ENCODE measurements at regions not wholly inside any gene's neighbourhood (a gene's known extent, or its start where the extent isn't known, plus 50 kb on each side); places are given as distances from the start of the nearest gene placed in this dataset.
"Not testable (repeated sequence)": the region's sequence is repeated elsewhere in the genome, so short reads cannot be mapped to it uniquely, and the experiment has no call there.

DNA sequence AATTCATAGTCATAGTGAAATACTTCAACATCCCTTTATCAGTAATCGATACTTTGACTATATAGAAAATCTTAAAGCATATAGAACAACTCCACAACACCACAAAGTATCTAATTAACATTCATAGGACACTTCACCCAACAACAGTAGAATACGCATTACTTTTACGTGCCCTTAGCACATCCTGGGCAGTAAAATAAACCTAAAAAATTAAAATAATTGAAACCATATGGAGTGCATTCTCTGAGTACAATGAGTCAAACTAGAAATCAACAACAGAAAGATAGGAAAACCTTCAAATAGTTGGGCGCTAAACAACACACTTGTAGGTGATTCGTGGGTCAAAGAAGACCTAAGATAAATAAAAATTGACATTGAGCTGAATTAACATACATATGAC is 442.9 kb downstream of the SUCLG1 start:
- Mint-ChIP-seq H3K27ac (ENCODE audit: low read depth) (no peak overlapping the region), H3K36me3 (ENCODE audit: insufficient read depth) (no peaks in the 10 kb centered on the region), H3K4me3 (no peak overlapping the region), H3K9me3 (no peaks in the 10 kb centered on the region), H3K4me1 (no peaks in the 10 kb centered on the region), H3K27me3 (no peaks in the 10 kb centered on the region)
- no peak for ATAC-seq (replicated peaks; ENCODE audit: extremely low read depth, poor library complexity, severe bottlenecking)
- no peak for DNase-seq (ENCODE audit: low spot score in 2 of 2)

DNA sequence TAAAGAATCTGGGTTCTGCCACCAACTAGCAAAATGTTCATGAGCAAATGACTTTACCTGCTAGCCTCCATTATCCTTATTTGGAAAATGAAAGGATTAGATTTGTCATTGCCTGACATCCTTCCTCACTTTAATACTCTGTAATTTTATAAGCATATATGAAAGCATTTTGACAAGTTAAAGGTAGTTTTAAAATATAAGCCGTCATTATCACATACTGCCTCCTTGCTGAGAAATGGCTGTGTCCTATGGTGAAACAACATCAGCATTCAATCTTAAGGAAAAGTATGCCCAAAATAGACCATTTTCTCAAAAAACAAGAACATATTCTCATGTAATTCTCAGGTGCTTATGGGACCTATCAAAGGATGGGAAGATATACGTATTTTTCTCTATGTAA is 461.2 kb downstream of the SUCLG1 start:
- H3K4me1 Mint-ChIP-seq, result no peaks in the 10 kb centered on the region
- no peaks in the 10 kb centered on the region for H3K36me3 Mint-ChIP-seq (ENCODE audit: insufficient read depth)
- H3K4me3 Mint-ChIP-seq, result no peak overlapping the region
- no peaks in the 10 kb centered on the region for H3K9me3 Mint-ChIP-seq
- no peak overlapping the region for H3K27ac Mint-ChIP-seq (ENCODE audit: low read depth)
- no peak for DNase-seq (ENCODE audit: low spot score in 2 of 2)
- peaks cover 19% of the 10 kb centered on the region for H3K27me3 Mint-ChIP-seq
- ATAC-seq (replicated peaks; ENCODE audit: extremely low read depth, poor library complexity, severe bottlenecking), result no peak

DNA sequence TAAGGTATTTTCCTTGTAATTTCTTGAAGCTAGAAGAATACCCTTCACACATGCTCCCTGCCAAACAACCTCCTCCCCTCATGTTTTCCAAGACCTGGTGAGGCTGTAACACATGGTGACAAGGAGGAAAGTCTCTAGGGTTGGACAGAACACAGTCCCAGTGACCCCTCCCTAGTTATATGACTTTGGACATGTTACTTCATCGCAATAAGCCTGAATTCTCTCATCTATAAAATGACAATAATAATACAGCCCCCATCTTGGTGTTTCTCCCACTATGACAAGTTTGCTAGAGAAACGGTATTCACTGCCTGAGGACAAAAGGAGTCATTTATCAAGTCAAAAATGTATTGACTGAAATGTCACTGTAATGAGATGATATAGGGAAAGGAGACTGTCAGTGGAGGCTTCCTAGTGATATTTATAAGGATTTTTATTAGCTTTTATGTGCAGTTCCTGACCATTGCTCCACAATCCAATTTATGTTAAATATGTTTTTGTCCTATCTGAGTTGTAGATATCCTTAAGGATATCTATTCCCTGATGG is 464.4 kb downstream of the SUCLG1 start:
- H3K27ac Mint-ChIP-seq (ENCODE audit: low read depth), result no peak overlapping the region
- H3K36me3 Mint-ChIP-seq (ENCODE audit: insufficient read depth), result no peaks in the 10 kb centered on the region
- H3K27me3 Mint-ChIP-seq, result peaks cover 6% of the 10 kb centered on the region
- no peaks in the 10 kb centered on the region for H3K4me1 Mint-ChIP-seq
- DNase-seq (ENCODE audit: low spot score in 2 of 2) (no peak), ATAC-seq (replicated peaks; ENCODE audit: extremely low read depth, poor library complexity, severe bottlenecking) (no peak)
- no peaks in the 10 kb centered on the region for H3K9me3 Mint-ChIP-seq
- no peak overlapping the region for H3K4me3 Mint-ChIP-seq

DNA sequence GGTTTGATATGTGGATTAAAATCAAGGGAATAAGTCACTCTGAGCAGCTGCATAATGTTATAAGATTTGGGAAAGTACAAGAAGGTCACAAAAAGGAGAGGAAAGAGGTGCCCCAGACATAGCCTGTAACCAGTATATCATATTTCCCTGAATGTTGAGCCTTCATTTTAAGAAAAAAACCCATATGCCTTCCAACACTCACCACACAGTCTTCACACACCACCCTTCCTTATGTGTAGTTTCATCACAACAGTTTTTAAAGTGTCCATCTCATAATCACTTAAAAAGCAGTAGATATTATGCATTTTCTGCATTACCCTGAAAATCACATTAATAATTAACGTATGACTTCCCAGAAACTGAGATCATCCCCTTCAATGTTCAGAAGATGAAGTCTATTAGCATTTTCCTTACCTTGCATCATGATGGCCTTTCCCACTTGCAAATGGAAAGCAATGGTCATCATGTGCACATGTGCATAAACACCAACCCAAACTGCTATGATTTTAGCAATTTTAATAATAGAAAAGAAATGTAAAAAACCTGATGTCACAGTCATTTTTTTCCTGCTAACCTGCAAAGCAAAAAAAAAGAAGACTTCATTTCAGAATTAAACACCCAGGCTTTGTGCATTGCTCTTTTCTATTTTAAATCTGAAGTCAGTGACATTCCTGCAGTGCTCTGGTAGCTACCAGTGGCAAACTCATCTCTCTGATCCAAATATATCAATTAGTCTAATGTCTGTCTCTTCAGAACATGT is 465.0 kb downstream of the SUCLG1 start:
- Mint-ChIP-seq H3K4me1 (no peaks in the 10 kb centered on the region), H3K4me3 (no peak overlapping the region), H3K27ac (ENCODE audit: low read depth) (no peak overlapping the region), H3K36me3 (ENCODE audit: insufficient read depth) (no peaks in the 10 kb centered on the region), H3K9me3 (no peaks in the 10 kb centered on the region), H3K27me3 (no peaks in the 10 kb centered on the region)
- DNase-seq (ENCODE audit: low spot score in 2 of 2) (no peak), ATAC-seq (replicated peaks; ENCODE audit: extremely low read depth, poor library complexity, severe bottlenecking) (no peak)

DNA sequence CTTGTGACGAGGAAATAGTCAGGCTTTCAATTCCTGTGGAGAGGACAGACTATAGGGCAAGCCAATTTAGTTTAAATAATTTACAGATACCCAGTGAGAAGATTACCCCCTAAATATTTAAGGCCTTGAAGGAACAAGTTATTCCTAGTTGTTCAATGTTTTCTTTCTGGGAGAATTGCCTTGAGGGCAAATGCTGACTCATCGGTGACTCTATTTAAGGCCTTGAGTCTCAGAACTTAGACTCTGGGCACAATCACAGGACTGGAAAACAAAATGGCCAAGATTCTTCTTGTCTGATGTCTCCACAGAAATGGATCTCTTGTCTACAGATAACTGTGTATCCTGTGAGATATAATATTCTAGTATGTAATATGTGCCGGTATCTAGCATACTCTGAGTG is 467.1 kb downstream of the SUCLG1 start:
- no peak for ATAC-seq (replicated peaks; ENCODE audit: extremely low read depth, poor library complexity, severe bottlenecking)
- Mint-ChIP-seq H3K4me1 (no peaks in the 10 kb centered on the region), H3K4me3 (no peak overlapping the region), H3K36me3 (ENCODE audit: insufficient read depth) (no peaks in the 10 kb centered on the region), H3K9me3 (no peaks in the 10 kb centered on the region), H3K27ac (ENCODE audit: low read depth) (no peak overlapping the region), H3K27me3 (no peaks in the 10 kb centered on the region)
- no peak for DNase-seq (ENCODE audit: low spot score in 2 of 2)

DNA sequence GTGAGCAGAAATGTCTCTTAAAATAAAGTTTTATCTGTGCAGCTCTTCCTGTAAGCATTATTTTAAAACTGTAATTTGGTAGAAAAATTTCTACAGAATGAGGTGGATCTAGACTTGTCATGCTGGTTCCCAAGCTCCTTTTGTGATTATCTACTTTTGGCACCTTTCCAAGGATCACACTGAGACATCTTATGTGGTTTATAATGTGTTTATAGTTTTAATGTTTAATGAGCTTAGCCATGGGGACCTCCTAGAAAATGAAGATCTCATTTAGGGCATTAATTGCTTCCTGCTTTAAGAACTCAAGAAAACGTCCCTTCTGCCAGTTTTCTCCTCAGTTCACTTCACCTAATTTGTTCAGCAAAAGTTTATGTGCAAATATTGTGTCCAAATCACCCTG is 468.4 kb downstream of the SUCLG1 start:
- DNase-seq (ENCODE audit: low spot score in 2 of 2) (no peak), ATAC-seq (replicated peaks; ENCODE audit: extremely low read depth, poor library complexity, severe bottlenecking) (no peak)
- Mint-ChIP-seq H3K9me3 (no peaks in the 10 kb centered on the region), H3K36me3 (ENCODE audit: insufficient read depth) (no peaks in the 10 kb centered on the region), H3K4me3 (no peak overlapping the region), H3K4me1 (no peaks in the 10 kb centered on the region), H3K27me3 (no peaks in the 10 kb centered on the region), H3K27ac (ENCODE audit: low read depth) (no peak overlapping the region)

DNA sequence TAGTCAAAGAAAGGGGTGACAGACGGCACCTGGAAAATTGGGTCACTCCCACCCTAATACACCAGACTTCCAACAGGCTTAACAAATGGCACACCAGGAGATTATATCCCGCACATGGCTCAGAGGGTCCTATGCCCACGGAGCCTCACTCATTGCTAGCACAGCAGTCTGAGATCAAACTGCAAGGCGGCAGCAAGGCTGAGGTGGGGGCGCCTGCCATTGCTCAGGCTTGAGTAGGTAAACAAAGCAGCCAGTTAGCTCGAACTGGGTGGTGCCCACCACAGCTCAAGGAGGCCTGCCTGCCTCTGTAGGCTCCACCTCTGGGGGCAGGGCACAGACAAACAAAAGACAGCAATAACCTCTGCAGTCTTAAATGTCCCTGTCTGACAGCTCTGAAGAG is 482.5 kb downstream of the SUCLG1 start:
- H3K4me3 Mint-ChIP-seq; H3K27ac Mint-ChIP-seq (ENCODE audit: low read depth); H3K4me1 Mint-ChIP-seq; ATAC-seq (replicated peaks; ENCODE audit: extremely low read depth, poor library complexity, severe bottlenecking); DNase-seq (ENCODE audit: low spot score in 2 of 2); H3K27me3 Mint-ChIP-seq; H3K36me3 Mint-ChIP-seq (ENCODE audit: insufficient read depth): not testable (repeated sequence)
- peaks cover 17% of the 10 kb centered on the region for H3K9me3 Mint-ChIP-seq

DNA sequence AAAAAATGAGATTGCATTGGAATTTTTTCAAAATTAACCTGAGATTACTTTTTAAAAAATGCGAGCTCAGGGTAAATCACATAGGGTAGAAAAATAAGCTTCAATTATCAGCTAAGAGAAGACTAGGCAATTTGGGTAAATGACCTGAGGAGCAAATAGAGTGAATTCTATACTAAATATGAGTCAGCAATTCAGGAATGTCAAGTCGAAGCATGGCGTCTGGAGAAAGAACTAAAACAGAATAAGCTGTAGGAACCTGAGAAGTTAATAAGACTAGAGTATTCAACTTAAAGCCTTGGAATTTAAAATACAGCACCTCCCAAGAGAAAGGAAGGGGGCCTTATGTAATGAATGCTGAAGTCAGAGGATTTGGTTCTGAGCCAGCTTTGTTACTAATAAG is 487.0 kb downstream of the SUCLG1 start:
- no peak for ATAC-seq (replicated peaks; ENCODE audit: extremely low read depth, poor library complexity, severe bottlenecking)
- DNase-seq (ENCODE audit: low spot score in 2 of 2), result no peak
- Mint-ChIP-seq H3K4me1 (no peaks in the 10 kb centered on the region), H3K36me3 (ENCODE audit: insufficient read depth) (no peaks in the 10 kb centered on the region), H3K27me3 (no peaks in the 10 kb centered on the region), H3K4me3 (no peak overlapping the region), H3K27ac (ENCODE audit: low read depth) (no peak overlapping the region), H3K9me3 (peaks cover 20% of the 10 kb centered on the region)

DNA sequence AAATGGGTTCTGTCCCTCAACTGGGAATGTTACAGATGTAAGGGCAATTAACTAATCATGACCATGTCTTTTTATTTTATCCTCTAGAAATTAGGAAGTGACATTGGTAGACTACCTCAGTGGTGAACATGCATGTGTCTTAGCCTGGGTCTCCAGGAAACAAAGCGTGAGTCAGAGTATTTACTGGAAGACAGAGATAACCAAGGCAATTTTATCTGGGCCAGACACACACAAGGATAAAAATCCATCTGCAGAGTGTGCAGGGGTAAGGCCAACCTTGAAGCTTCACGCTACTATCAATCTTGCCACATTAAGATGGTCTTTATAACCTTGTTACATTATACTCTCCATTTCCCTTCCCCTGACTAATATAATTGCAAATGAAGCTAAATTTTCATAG is 487.5 kb downstream of the SUCLG1 start:
- Mint-ChIP-seq H3K27ac (ENCODE audit: low read depth) (no peak overlapping the region), H3K9me3 (peaks cover 20% of the 10 kb centered on the region), H3K27me3 (no peaks in the 10 kb centered on the region), H3K36me3 (ENCODE audit: insufficient read depth) (no peaks in the 10 kb centered on the region), H3K4me3 (no peak overlapping the region), H3K4me1 (no peaks in the 10 kb centered on the region)
- DNase-seq (ENCODE audit: low spot score in 2 of 2) (no peak), ATAC-seq (replicated peaks; ENCODE audit: extremely low read depth, poor library complexity, severe bottlenecking) (no peak)

DNA sequence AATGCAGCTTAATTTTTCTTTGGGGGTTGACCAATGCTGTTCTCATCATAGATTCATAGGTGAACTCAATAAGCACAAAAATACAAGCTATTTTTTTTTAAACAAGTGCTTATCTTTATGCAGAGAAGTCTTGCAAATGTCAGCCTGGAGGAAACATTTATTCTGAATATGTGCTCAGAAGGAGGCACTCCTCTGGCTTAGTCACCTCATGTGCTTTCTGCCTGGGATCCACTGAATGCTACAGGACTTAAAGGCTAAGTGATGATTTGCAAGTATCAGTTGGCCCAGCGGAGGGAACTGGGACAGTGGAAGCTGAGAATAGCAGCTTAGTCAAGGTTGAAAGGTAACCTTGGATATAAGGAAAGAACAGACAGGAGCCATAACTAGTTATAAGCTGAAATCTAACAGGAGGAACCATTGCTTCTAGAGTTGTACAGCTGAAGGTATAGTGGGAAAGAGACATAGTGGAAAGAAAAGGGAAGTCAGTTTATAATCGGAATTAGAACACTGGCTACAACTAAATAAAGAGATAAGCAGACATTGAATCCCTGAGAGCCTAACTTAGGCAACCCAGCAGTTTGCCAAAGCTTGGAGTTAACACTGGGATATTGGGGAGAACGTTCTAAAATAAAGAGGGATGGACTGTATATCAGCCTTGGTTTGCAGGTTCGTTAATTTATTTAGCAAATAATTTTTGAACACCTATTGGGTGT is 488.7 kb downstream of the SUCLG1 start:
- H3K4me3 Mint-ChIP-seq, result no peak overlapping the region
- DNase-seq (ENCODE audit: low spot score in 2 of 2) (no peak), ATAC-seq (replicated peaks; ENCODE audit: extremely low read depth, poor library complexity, severe bottlenecking) (no peak)
- no peaks in the 10 kb centered on the region for H3K36me3 Mint-ChIP-seq (ENCODE audit: insufficient read depth)
- H3K27ac Mint-ChIP-seq (ENCODE audit: low read depth), result no peak overlapping the region
- H3K9me3 Mint-ChIP-seq, result peaks cover 14% of the 10 kb centered on the region
- H3K4me1 Mint-ChIP-seq, result no peaks in the 10 kb centered on the region
- no peaks in the 10 kb centered on the region for H3K27me3 Mint-ChIP-seq

DNA sequence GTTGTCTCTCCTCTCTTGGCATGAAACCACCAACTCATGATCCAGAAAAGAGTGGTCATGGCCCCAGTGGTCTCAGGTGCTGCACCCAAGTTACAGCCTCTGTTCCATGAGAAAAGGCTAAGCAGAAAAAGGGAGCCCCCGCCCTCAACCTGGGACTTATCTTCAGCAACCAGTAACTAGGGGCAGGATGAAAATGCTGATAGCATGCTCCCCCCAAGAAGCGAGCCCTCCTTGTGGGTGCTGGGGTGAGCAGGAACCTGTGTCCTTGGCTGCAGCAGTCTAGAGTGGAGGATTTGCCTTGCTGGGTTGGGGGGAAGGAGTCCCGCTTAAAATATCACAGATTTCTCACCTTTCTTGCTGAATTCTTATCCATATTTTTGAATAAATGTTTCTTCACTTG is 490.0 kb downstream of the SUCLG1 start:
- H3K9me3 Mint-ChIP-seq, result peaks cover 9% of the 10 kb centered on the region
- H3K4me1 Mint-ChIP-seq, result no peaks in the 10 kb centered on the region
- no peak overlapping the region for H3K27ac Mint-ChIP-seq (ENCODE audit: low read depth)
- no peaks in the 10 kb centered on the region for H3K27me3 Mint-ChIP-seq
- ATAC-seq (replicated peaks; ENCODE audit: extremely low read depth, poor library complexity, severe bottlenecking) (no peak), DNase-seq (ENCODE audit: low spot score in 2 of 2) (no peak)
- no peak overlapping the region for H3K4me3 Mint-ChIP-seq
- H3K36me3 Mint-ChIP-seq (ENCODE audit: insufficient read depth), result no peaks in the 10 kb centered on the region

DNA sequence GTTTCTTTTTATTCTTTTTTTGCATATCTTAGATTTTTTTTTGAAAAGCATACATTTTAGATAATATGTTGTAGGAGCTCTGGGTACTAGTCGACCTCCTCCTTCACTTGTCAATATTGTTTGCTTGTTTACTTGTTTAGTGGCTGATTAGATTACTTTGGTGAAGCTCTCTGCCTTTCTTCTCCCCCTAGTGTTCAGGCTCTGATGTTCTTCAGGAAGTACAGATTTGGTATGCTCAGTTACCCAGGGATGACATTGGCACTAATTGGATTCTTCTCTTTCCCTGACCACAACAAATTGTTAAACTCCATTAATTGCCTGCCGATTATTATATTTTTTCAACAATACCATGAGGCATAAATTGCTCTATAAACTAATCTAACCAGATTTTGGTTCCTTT is 491.2 kb downstream of the SUCLG1 start:
- no peaks in the 10 kb centered on the region for H3K4me1 Mint-ChIP-seq
- H3K36me3 Mint-ChIP-seq (ENCODE audit: insufficient read depth), result no peaks in the 10 kb centered on the region
- H3K27me3 Mint-ChIP-seq, result no peaks in the 10 kb centered on the region
- H3K27ac Mint-ChIP-seq (ENCODE audit: low read depth), result no peak overlapping the region
- ATAC-seq (replicated peaks; ENCODE audit: extremely low read depth, poor library complexity, severe bottlenecking), result no peak
- peaks cover 9% of the 10 kb centered on the region for H3K9me3 Mint-ChIP-seq
- DNase-seq (ENCODE audit: low spot score in 2 of 2), result no peak
- H3K4me3 Mint-ChIP-seq, result no peak overlapping the region

DNA sequence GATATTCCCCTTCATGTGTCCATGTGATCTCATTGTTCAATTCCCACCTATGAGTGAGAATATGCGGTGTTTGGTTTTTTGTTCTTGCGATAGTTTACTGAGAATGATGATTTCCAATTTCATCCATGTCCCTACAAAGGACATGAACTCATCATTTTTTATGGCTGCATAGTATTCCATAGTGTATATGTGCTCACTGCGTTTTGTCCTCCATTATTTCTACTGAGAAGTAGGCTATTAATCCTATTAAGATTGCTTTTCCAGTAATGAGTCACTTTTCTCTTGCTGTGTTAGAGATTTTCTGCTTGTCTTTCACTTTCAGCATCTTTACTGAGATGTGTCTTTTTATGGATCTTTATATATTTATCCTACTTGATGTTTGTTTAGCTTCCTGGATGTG is 492.1 kb downstream of the SUCLG1 start:
- not testable (repeated sequence) for ATAC-seq (replicated peaks; ENCODE audit: extremely low read depth, poor library complexity, severe bottlenecking); H3K36me3 Mint-ChIP-seq (ENCODE audit: insufficient read depth)

More for the DNA sequence above, 492.1 kb downstream of the SUCLG1 start:
- not testable (repeated sequence) for DNase-seq (ENCODE audit: low spot score in 2 of 2); H3K4me3 Mint-ChIP-seq; H3K4me1 Mint-ChIP-seq; H3K9me3 Mint-ChIP-seq; H3K27ac Mint-ChIP-seq (ENCODE audit: low read depth); H3K27me3 Mint-ChIP-seq

Data from central memory CD8-positive, alpha-beta T cell (primary cell).